GM23338 (cell line): ENCODE measurements at regions not wholly inside any gene's neighbourhood (a gene's known extent, or its start where the extent isn't known, plus 50 kb on each side); places are given as distances from the start of the nearest gene placed in this dataset.

Source experiments
- CREB1 ChIP-seq: fragments of 250-450 bp; sonication (Bioruptor Pico); IDR thresholded peaks from 2 replicates; pipeline ENCODE4 v1.5.0; 2020; ENCODE audit warnings: low read depth, mild to moderate bottlenecking, moderate library complexity
- EZH2 ChIP-seq: fragments of 200-600 bp; sonication (generic); IDR thresholded peaks from one replicate; pipeline ENCODE4 v1.8.0; 2017; ENCODE audit warnings: antibody characterized with exemption, mild to moderate bottlenecking, low read depth; ENCODE audit not compliant: unreplicated experiment
- EZH2phosphoT487 ChIP-seq: fragments of 200-600 bp; sonication (generic); IDR thresholded peaks from one replicate; pipeline ENCODE4 v1.8.1; 2018; ENCODE audit warnings: antibody characterized with exemption; ENCODE audit not compliant: unreplicated experiment
- POLR2AphosphoS5 ChIP-seq: IDR thresholded peaks from 2 replicates; pipeline ENCODE4 v1.6.1; 2016; ENCODE audit warnings: antibody characterized with exemption, low read depth
- ZNF331 ChIP-seq: fragments of 250-450 bp; sonication (Bioruptor Pico); IDR thresholded peaks from 2 replicates; pipeline ENCODE4 v1.5.0; 2020; ENCODE audit warnings: low read depth, mild to moderate bottlenecking, moderate library complexity
- TF ChIP-seq, protein P1 (sequence below), 2 experiments: fragments of 200-600 bp in 1 of 2; sonication (generic) in 1 of 2; conservative IDR thresholded peaks; 2 replicates each; pipeline versions ENCODE4 v1.5.1 to v1.6.1; 2016 to 2017; ENCODE audit warnings: antibody characterized with exemption in 2 of 2, low read depth in 2 of 2, mild to moderate bottlenecking in 2 of 2, moderate library complexity in 1 of 2
- TF ChIP-seq, protein P2 (sequence below): IDR thresholded peaks from 2 replicates; pipeline ENCODE4 v1.6.1; 2016; ENCODE audit warnings: antibody characterized with exemption
- TF ChIP-seq, protein P3 (sequence below): IDR thresholded peaks from one replicate; pipeline ENCODE4 v1.6.1; 2018; ENCODE audit warnings: antibody characterized with exemption; ENCODE audit not compliant: unreplicated experiment

DNA sequence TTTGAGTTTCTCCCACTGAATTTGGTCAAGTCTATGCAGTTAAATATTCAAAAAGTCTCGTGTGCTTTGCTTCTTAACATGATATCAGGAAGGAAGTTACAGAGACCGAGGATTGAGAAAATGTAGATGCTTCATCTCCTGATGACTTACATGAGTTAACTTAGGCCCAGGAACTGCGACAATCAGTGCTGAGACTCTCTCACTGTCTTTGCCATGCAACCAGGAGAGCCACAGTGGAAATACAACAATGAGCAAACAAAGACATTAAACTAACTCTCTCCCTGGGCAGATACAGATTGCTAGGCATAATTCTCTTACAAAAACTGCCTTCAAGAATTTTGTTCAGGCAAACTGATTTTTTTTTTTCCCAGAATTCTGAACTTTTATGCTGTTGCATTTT is 440.6 kb upstream of the EPHA7 start:
- TF ChIP-seq, protein P1, sequence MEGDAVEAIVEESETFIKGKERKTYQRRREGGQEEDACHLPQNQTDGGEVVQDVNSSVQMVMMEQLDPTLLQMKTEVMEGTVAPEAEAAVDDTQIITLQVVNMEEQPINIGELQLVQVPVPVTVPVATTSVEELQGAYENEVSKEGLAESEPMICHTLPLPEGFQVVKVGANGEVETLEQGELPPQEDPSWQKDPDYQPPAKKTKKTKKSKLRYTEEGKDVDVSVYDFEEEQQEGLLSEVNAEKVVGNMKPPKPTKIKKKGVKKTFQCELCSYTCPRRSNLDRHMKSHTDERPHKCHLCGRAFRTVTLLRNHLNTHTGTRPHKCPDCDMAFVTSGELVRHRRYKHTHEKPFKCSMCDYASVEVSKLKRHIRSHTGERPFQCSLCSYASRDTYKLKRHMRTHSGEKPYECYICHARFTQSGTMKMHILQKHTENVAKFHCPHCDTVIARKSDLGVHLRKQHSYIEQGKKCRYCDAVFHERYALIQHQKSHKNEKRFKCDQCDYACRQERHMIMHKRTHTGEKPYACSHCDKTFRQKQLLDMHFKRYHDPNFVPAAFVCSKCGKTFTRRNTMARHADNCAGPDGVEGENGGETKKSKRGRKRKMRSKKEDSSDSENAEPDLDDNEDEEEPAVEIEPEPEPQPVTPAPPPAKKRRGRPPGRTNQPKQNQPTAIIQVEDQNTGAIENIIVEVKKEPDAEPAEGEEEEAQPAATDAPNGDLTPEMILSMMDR (conservative IDR thresholded peaks at IDR 0.05; ENCODE audit: low read depth in 2 of 2): no peak
- TF ChIP-seq POLR2AphosphoS5 (no peak), EZH2 (no peak), CREB1 (CRISPR knock-in tag) (no peak), EZH2phosphoT487 (no peak), ZNF331 (CRISPR knock-in tag) (no peak)
- TF ChIP-seq, protein P2, sequence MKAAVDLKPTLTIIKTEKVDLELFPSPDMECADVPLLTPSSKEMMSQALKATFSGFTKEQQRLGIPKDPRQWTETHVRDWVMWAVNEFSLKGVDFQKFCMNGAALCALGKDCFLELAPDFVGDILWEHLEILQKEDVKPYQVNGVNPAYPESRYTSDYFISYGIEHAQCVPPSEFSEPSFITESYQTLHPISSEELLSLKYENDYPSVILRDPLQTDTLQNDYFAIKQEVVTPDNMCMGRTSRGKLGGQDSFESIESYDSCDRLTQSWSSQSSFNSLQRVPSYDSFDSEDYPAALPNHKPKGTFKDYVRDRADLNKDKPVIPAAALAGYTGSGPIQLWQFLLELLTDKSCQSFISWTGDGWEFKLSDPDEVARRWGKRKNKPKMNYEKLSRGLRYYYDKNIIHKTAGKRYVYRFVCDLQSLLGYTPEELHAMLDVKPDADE: no peak
- TF ChIP-seq, protein P3, sequence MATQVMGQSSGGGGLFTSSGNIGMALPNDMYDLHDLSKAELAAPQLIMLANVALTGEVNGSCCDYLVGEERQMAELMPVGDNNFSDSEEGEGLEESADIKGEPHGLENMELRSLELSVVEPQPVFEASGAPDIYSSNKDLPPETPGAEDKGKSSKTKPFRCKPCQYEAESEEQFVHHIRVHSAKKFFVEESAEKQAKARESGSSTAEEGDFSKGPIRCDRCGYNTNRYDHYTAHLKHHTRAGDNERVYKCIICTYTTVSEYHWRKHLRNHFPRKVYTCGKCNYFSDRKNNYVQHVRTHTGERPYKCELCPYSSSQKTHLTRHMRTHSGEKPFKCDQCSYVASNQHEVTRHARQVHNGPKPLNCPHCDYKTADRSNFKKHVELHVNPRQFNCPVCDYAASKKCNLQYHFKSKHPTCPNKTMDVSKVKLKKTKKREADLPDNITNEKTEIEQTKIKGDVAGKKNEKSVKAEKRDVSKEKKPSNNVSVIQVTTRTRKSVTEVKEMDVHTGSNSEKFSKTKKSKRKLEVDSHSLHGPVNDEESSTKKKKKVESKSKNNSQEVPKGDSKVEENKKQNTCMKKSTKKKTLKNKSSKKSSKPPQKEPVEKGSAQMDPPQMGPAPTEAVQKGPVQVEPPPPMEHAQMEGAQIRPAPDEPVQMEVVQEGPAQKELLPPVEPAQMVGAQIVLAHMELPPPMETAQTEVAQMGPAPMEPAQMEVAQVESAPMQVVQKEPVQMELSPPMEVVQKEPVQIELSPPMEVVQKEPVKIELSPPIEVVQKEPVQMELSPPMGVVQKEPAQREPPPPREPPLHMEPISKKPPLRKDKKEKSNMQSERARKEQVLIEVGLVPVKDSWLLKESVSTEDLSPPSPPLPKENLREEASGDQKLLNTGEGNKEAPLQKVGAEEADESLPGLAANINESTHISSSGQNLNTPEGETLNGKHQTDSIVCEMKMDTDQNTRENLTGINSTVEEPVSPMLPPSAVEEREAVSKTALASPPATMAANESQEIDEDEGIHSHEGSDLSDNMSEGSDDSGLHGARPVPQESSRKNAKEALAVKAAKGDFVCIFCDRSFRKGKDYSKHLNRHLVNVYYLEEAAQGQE: no peak
